Spleen (tissue), 11 donors: ENCODE measurements at regions not wholly inside any gene's neighbourhood (a gene's known extent, or its start where the extent isn't known, plus 50 kb on each side); places are given as distances from the start of the nearest gene placed in this dataset.

ENCODE experiments used
- DNase-seq: peaks from one replicate; pipeline ENCODE4 v3.0.0-alpha.2; 2020
- H3K27ac ChIP-seq, 8 donors: fragments of 200-600 bp; sonication (generic) in 7 of 8; 1 replicate in 4 of 8; 2 replicates in 4 of 8; pipeline versions ENCODE4 v1.5.0 to v1.8.0; 2016 to 2021; ENCODE audit warnings: inconsistent platforms in 4 of 8, mild to moderate bottlenecking in 4 of 8, moderate library complexity in 1 of 8
- H3K27me3 ChIP-seq, 7 donors: fragments of 200-600 bp; sonication (generic) in 6 of 7; replicated peaks in 1 of 7; 1 replicate in 4 of 7; 2 replicates in 3 of 7; pipeline versions ENCODE4 v1.5.0 to v1.8.0; 2016 to 2021; ENCODE audit warnings: inconsistent platforms in 3 of 7, mild to moderate bottlenecking in 1 of 7
- H3K36me3 ChIP-seq, 6 donors: fragments of 200-600 bp; sonication (generic) in 5 of 6; 1 replicate in 4 of 6; 2 replicates in 2 of 6; pipeline versions ENCODE4 v1.5.0 to v1.8.0; 2016 to 2021; ENCODE audit warnings: inconsistent platforms in 2 of 6
- H3K4me1 ChIP-seq, 6 donors: fragments of 200-600 bp; sonication (generic) in 5 of 6; 1 replicate in 3 of 6; 2 replicates in 3 of 6; pipeline versions ENCODE4 v1.5.0 to v1.8.0; 2016 to 2021; ENCODE audit warnings: inconsistent platforms in 3 of 6
- H3K4me3 ChIP-seq, 8 donors: fragments of 200-600 bp; sonication (generic) in 7 of 8; 1 replicate in 4 of 8; 2 replicates in 4 of 8; pipeline versions ENCODE4 v1.5.0 to v1.8.0; 2016 to 2021; ENCODE audit warnings: inconsistent platforms in 4 of 8, mild to moderate bottlenecking in 4 of 8, moderate library complexity in 2 of 8
- H3K9me3 ChIP-seq, 8 donors: fragments of 200-600 bp; sonication (generic) in 7 of 8; 1 replicate in 4 of 8; 2 replicates in 4 of 8; pipeline versions ENCODE4 v1.5.0 to v1.8.0; 2016 to 2021; ENCODE audit warnings: inconsistent platforms in 4 of 8
- POLR2A ChIP-seq, 3 donors: fragments of 450-650 bp; IDR thresholded peaks; one replicate each; pipeline ENCODE4 v1.5.1; 2017; ENCODE audit warnings: antibody characterized with exemption in 3 of 3, mild to moderate bottlenecking in 1 of 3
- POLR2AphosphoS5 ChIP-seq, 3 donors: sonication (generic); formaldehyde crosslinking; IDR thresholded peaks; one replicate each; pipeline ENCODE4 v1.5.1; 2017; ENCODE audit warnings: antibody characterized with exemption in 3 of 3
- WGBS, 5 donors: extraction: QIAGEN DNeasy Blood & Tissue Kit in 3 of 5; methylation state at CpG; one replicate each; pipeline versions ENCODE4 v1.1.5 to v1.1.7; 2013 to 2018; 5-methylcytosine and 5-hydroxymethylcytosine counted together
- intact Hi-C: fragments of 100-400 bp; cut with DNase I; formaldehyde crosslinking; loops from one replicate; pipeline ENCODE4 v1.15.0; 2023; ENCODE audit warnings: low total_unique reads
- TF ChIP-seq, protein P1 (sequence below), 11 experiments: fragments of 200-600 bp in 7 of 11; fragments of 450-650 bp in 4 of 11; sonication (generic) in 4 of 11; IDR thresholded peaks in 8 of 11; conservative IDR thresholded peaks in 3 of 11; 1 replicate in 7 of 11; 2 replicates in 4 of 11; pipeline versions ENCODE4 v1.4.0 to v1.8.0; 2016 to 2021; ENCODE audit warnings: antibody characterized with exemption in 11 of 11, inconsistent platforms in 4 of 11, mild to moderate bottlenecking in 1 of 11
- donor health status: healthy with polysubstance abuse.
- donor health status: DM: no; HTN: no; CAD: no; lungs with moderate emphysema.
- donor health status: DM: no; HTN: no; CAD: no.
- donor health status: Bipolar disorder and iron deficiency.
- donor health status: healthy.
- donor health status: DM: no; HTN: no; CAD: no.
- donor health status: DM: yes; HTN: yes; CAD: no.

GRCh38 chr13:22735011-22735995 lies 445.5 kb upstream of the SGCG start:
- Histone ChIP-seq H3K4me3 (no peak overlapping the region), H3K4me1 (no peaks in the 10 kb centered on the region), H3K27me3 (peaks cover 0 to 11% (median 0%) of the 10 kb centered on the region in 7 donors), H3K27ac (no peak overlapping the region), H3K36me3 (no peaks in the 10 kb centered on the region), H3K9me3 (peaks cover 0 to 4% (median 1%) of the 10 kb centered on the region in 8 donors)
- no peak for TF ChIP-seq POLR2A (IDR thresholded peaks at IDR 0.05)
- TF ChIP-seq, protein P1, sequence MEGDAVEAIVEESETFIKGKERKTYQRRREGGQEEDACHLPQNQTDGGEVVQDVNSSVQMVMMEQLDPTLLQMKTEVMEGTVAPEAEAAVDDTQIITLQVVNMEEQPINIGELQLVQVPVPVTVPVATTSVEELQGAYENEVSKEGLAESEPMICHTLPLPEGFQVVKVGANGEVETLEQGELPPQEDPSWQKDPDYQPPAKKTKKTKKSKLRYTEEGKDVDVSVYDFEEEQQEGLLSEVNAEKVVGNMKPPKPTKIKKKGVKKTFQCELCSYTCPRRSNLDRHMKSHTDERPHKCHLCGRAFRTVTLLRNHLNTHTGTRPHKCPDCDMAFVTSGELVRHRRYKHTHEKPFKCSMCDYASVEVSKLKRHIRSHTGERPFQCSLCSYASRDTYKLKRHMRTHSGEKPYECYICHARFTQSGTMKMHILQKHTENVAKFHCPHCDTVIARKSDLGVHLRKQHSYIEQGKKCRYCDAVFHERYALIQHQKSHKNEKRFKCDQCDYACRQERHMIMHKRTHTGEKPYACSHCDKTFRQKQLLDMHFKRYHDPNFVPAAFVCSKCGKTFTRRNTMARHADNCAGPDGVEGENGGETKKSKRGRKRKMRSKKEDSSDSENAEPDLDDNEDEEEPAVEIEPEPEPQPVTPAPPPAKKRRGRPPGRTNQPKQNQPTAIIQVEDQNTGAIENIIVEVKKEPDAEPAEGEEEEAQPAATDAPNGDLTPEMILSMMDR (IDR thresholded peaks at IDR 0.05 in 8 of 11, conservative IDR thresholded peaks at IDR 0.05 in 3 of 11) = no peak
- no peak for TF ChIP-seq POLR2AphosphoS5 (IDR thresholded peaks at IDR 0.05)
- 45 to 63% (median 47%) methylated on average over 23 to 24 of the region's 24 CpGs for WGBS, 5 donors
- intact Hi-C loops = no loop called here
- peak; percentile 27 for DNase-seq

DNA sequence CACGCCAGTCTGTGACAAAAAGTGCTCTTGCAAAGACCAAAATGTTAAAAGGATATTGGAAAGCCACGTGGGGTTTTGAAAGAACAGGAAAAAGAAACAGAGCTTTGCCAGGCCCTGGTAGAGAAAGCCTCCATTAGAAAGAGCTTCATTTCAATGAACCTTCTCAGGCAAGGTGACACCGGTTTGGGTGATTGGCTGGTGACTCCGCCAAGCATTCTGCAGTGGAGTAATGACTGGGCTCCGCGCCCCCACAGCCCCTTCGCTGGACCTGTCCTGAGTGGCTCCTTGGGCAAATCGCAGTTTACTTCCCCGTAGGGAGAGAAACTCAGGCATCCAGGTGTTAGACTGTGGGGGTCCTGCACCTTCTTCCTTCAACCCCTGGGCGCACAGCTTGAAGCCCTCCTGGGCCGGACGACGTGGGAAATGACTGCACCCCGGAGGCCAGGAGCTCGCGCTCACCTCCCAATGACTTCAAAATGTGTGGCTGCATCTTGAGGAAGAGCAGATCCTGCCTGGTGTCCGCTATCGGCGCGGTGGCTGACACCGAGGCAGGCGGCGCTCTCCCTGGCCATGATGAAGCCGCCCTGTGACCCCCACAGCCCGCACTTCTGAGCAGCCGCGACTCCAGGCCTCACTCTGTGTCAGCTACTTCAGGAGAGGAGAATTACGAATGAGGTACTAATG lies 444.6 kb upstream of the SGCG start:
- intact Hi-C loops = no loop called here

DNA sequence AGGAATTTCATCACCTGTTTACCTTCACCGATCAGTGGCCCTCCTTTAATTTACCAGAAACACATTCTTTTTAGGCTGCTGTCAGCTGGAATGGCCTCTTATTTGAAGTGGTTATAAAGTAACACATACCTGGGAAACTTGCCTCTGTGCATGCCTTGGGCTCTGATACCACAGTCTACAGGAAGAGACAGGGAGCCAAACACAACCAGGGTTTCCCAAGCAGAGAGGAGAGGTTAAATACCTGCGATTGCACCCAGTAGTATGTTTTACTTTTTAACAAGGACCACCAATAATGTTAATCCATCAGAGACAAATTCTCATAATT lies 444.0 kb upstream of the SGCG start:
- TF ChIP-seq, protein P1 (IDR thresholded peaks at IDR 0.05 in 8 of 11, conservative IDR thresholded peaks at IDR 0.05 in 3 of 11) = no peak
- TF ChIP-seq POLR2A (IDR thresholded peaks at IDR 0.05) (no peak), POLR2AphosphoS5 (IDR thresholded peaks at IDR 0.05) (no peak)
- 52 to 68% (median 59%) methylated on average over 2 of the region's 2 CpGs for WGBS, 5 donors
- Histone ChIP-seq H3K27ac (no peak overlapping the region), H3K36me3 (no peaks in the 10 kb centered on the region), H3K27me3 (peaks cover 0 to 11% (median 0%) of the 10 kb centered on the region in 7 donors), H3K4me3 (no peak overlapping the region), H3K4me1 (no peaks in the 10 kb centered on the region), H3K9me3 (peaks cover 0 to 12% (median 1%) of the 10 kb centered on the region in 8 donors)
- intact Hi-C loops = no loop called here
- DNase-seq = no peak

More for the DNA sequence above, 444.6 kb upstream of the SGCG start:
- peaks cover 0 to 11% (median 0%) of the 10 kb centered on the region in 7 donors for H3K27me3 ChIP-seq
- no peaks in the 10 kb centered on the region for H3K4me1 ChIP-seq
- WGBS, 5 donors = 60 to 79% (median 66%) methylated on average over 16 to 28 of the region's 28 CpGs
- DNase-seq = peak; percentile 54
- H3K36me3 ChIP-seq = no peaks in the 10 kb centered on the region
- H3K4me3 ChIP-seq = no peak overlapping the region
- TF ChIP-seq POLR2A (IDR thresholded peaks at IDR 0.05) (no peak), POLR2AphosphoS5 (IDR thresholded peaks at IDR 0.05) (no peak)
- TF ChIP-seq, protein P1 (IDR thresholded peaks at IDR 0.05 in 8 of 11, conservative IDR thresholded peaks at IDR 0.05 in 3 of 11) = no peak
- H3K27ac ChIP-seq = no peak overlapping the region
- peaks cover 0 to 12% (median 1%) of the 10 kb centered on the region in 8 donors for H3K9me3 ChIP-seq

DNA sequence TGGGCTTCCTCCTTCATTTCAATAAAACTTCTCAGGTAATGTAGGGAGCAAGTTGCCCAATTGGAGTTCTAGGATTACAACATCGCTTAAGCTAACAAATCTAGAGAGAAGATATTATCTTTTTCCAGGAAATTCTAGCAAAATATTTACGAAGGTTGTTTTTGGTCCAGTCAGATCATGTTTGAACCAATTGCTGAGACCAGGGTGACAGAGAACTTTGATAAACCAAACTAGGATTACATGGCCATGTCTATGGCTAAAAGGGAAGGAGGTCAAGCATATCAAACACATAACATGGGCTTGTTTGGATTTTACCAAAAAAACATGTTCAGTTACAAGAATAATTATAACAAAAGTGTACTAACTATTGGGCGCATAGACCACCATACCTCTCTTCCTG lies 442.4 kb upstream of the SGCG start:
- no peak for DNase-seq
- H3K27me3 ChIP-seq = peaks cover 0 to 11% (median 0%) of the 10 kb centered on the region in 7 donors
- H3K9me3 ChIP-seq = peaks cover 0 to 12% (median 1%) of the 10 kb centered on the region in 8 donors
- TF ChIP-seq POLR2A (IDR thresholded peaks at IDR 0.05) (no peak), POLR2AphosphoS5 (IDR thresholded peaks at IDR 0.05) (no peak)
- TF ChIP-seq, protein P1 (IDR thresholded peaks at IDR 0.05 in 8 of 11, conservative IDR thresholded peaks at IDR 0.05 in 3 of 11) = no peak
- H3K27ac ChIP-seq = no peak overlapping the region
- 76 to 94% (median 89%) methylated on average over 3 of the region's 3 CpGs for WGBS, 5 donors
- intact Hi-C loops = no loop called here
- no peak overlapping the region for H3K4me3 ChIP-seq
- no peaks in the 10 kb centered on the region for H3K36me3 ChIP-seq
- no peaks in the 10 kb centered on the region for H3K4me1 ChIP-seq
